ENCODE measurements at regions not wholly inside any gene's neighbourhood (a gene's known extent, or its start where the extent isn't known, plus 50 kb on each side); places are given as distances from the start of the nearest gene placed in this dataset.

DNA sequence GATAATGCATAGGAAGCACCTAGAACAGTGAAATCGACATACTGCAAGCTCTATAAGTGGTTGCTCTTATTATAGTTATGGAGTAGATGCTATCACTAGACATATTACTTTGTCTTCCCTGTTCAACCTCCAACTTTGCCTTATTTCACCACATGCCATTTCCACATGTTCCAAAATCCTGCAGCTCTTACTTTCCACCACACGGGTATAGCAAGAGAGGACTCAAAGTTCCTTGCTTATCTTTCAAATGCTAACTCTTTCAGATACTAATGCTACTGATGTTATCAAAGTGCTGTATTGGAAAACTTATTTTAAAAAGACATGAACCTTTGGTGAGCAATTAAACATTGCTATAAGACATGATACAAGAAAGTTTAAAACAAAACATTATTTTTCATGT lies 1130.1 kb downstream of the HACE1 start:
- no peak overlapping the region for H3K9ac ChIP-seq (replicated peaks; ENCODE audit: extremely low read depth, insufficient read depth, low read length)
- H3K79me2 ChIP-seq (ENCODE audit: control insufficient read depth, insufficient read depth, low read length), result no peaks in the 10 kb centered on the region
- dilution Hi-C loops (cut with MboI; ENCODE audit: extremely low pct_ligation_motif_present, low sequenced_read_pairs) (no loop called here), intact Hi-C loops (cut with micrococcal nuclease) (no loop called here)
- H3K4me2 ChIP-seq (ENCODE audit: insufficient read depth, low read length), result no peak overlapping the region
- BruUV-seq (replicated peaks), result no TSS peak
- H3K4me3 ChIP-seq (replicated peaks in 1 of 3; ENCODE audit: insufficient read depth in 1 of 3, low read depth in 1 of 3, low read length in 3 of 3), result no peak overlapping the region
- no peaks in the 10 kb centered on the region for H3K4me1 ChIP-seq (ENCODE audit: control insufficient read depth, extremely low read depth, insufficient read depth, low read length)
- H3K27ac ChIP-seq (ENCODE audit: insufficient read depth, low read depth, low read length), result no peak overlapping the region
- no peaks in the 10 kb centered on the region for H3K9me1 ChIP-seq (replicated peaks; ENCODE audit: control insufficient read depth, extremely low read depth, insufficient read depth, low read length)
- DNase-seq (ENCODE audit: low read depth, low spot score) (no peak), FAIRE-seq (no peak)
- no peaks in the 10 kb centered on the region for H4K20me1 ChIP-seq (replicated peaks; ENCODE audit: control insufficient read depth, extremely low read depth, insufficient read depth, low read length)
- ChIA-PET CTCF (no interaction called here), POLR2A (no interaction called here)
- no peaks in the 10 kb centered on the region for H3K36me3 ChIP-seq (ENCODE audit: control insufficient read depth in 2 of 2, extremely low read depth in 1 of 2, insufficient read depth in 2 of 2, low read length in 2 of 2)
- H3K9me3 ChIP-seq (replicated peaks; ENCODE audit: control insufficient read depth, insufficient read depth, low read length), result no peaks in the 10 kb centered on the region
- no peak overlapping the region for H2AFZ ChIP-seq (ENCODE audit: low read depth, low read length)
- no peaks in the 10 kb centered on the region for H3K27me3 ChIP-seq (ENCODE audit: control insufficient read depth in 2 of 2, insufficient read depth in 2 of 2, low read length in 2 of 2)
- no peak for TF ChIP-seq CTCF (IDR thresholded peaks at IDR 0.05; ENCODE audit: extremely low read depth in 1 of 2, insufficient read depth in 1 of 2, low read depth in 1 of 2, low read length in 2 of 2)

GRCh38 chr6:103723438-103724322 lies 1136.0 kb downstream of the HACE1 start:
- CTCF ChIA-PET, result interaction anchor here (1.0 kb wide), 1 partner anchor 13 kb away, joined by 3 read pairs; no protein-coding TSS in a partner anchor
- no peak overlapping the region for H3K27ac ChIP-seq (ENCODE audit: insufficient read depth, low read depth, low read length)
- H2AFZ ChIP-seq (ENCODE audit: low read depth, low read length), result no peak overlapping the region
- no peaks in the 10 kb centered on the region for H3K9me3 ChIP-seq (replicated peaks; ENCODE audit: control insufficient read depth, insufficient read depth, low read length)
- no TSS peak for BruUV-seq (replicated peaks)
- H3K9ac ChIP-seq (replicated peaks; ENCODE audit: extremely low read depth, insufficient read depth, low read length), result no peak overlapping the region
- H3K4me2 ChIP-seq (ENCODE audit: insufficient read depth, low read length), result no peak overlapping the region
- H3K27me3 ChIP-seq (ENCODE audit: control insufficient read depth in 2 of 2, insufficient read depth in 2 of 2, low read length in 2 of 2), result no peaks in the 10 kb centered on the region
- no peaks in the 10 kb centered on the region for H3K79me2 ChIP-seq (ENCODE audit: control insufficient read depth, insufficient read depth, low read length)
- H3K9me1 ChIP-seq (replicated peaks; ENCODE audit: control insufficient read depth, extremely low read depth, insufficient read depth, low read length), result no peaks in the 10 kb centered on the region
- no peak for DNase-seq (ENCODE audit: low read depth, low spot score)
- no peaks in the 10 kb centered on the region for H3K4me1 ChIP-seq (ENCODE audit: control insufficient read depth, extremely low read depth, insufficient read depth, low read length)
- POLR2A ChIA-PET, result no interaction called here
- FAIRE-seq, result no peak
- dilution Hi-C loops (cut with MboI; ENCODE audit: extremely low pct_ligation_motif_present, low sequenced_read_pairs), result no loop called here
- H4K20me1 ChIP-seq (replicated peaks; ENCODE audit: control insufficient read depth, extremely low read depth, insufficient read depth, low read length), result no peaks in the 10 kb centered on the region
- no peaks in the 10 kb centered on the region for H3K36me3 ChIP-seq (ENCODE audit: control insufficient read depth in 2 of 2, extremely low read depth in 1 of 2, insufficient read depth in 2 of 2, low read length in 2 of 2)
- intact Hi-C loops (cut with micrococcal nuclease), result no loop called here
- no peak overlapping the region for H3K4me3 ChIP-seq (replicated peaks in 1 of 3; ENCODE audit: insufficient read depth in 1 of 3, low read depth in 1 of 3, low read length in 3 of 3)
- TF ChIP-seq, protein P1, sequence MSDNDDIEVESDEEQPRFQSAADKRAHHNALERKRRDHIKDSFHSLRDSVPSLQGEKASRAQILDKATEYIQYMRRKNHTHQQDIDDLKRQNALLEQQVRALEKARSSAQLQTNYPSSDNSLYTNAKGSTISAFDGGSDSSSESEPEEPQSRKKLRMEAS (IDR thresholded peaks at IDR 0.05; ENCODE audit: insufficient read depth, insufficient read length), result no peak
- no peak for TF ChIP-seq POLR2AphosphoS5 (IDR thresholded peaks at IDR 0.05; ENCODE audit: insufficient read depth, low read depth, low read length)
- no peak for TF ChIP-seq FOS (IDR thresholded peaks at IDR 0.05; ENCODE audit: borderline replicate concordance, insufficient read depth, low read length)
- TF ChIP-seq MYC (IDR thresholded peaks at IDR 0.05; ENCODE audit: low read depth, low read length), result no peak
- no peak for TF ChIP-seq POLR2A (IDR thresholded peaks at IDR 0.05; ENCODE audit: low read depth, low read length)
- no peak for TF ChIP-seq GATA2 (IDR thresholded peaks at IDR 0.05; ENCODE audit: insufficient read depth, insufficient read length, low read depth, low read length)
- no peak for TF ChIP-seq CTCF (IDR thresholded peaks at IDR 0.05; ENCODE audit: extremely low read depth in 1 of 2, insufficient read depth in 1 of 2, low read depth in 1 of 2, low read length in 2 of 2)
- TF ChIP-seq EZH2 (IDR thresholded peaks at IDR 0.05; ENCODE audit: borderline replicate concordance, low read depth, low read length, severe bottlenecking), result no peak
- no peak for TF ChIP-seq JUN (IDR thresholded peaks at IDR 0.05; ENCODE audit: borderline replicate concordance, insufficient read depth, insufficient read length, low read depth)

Data from endothelial cell of umbilical vein (primary cell).